GM18520 (cell line): ENCODE measurements at regions not wholly inside any gene's neighbourhood (a gene's known extent, or its start where the extent isn't known, plus 50 kb on each side); places are given as distances from the start of the nearest gene placed in this dataset.

Source experiments
- ATAC-seq: cut with Tn5 transposase; IDR thresholded peaks from one replicate; pipeline ENCODE4 v1.9.1; 2021; ENCODE audit not compliant: unreplicated experiment

DNA sequence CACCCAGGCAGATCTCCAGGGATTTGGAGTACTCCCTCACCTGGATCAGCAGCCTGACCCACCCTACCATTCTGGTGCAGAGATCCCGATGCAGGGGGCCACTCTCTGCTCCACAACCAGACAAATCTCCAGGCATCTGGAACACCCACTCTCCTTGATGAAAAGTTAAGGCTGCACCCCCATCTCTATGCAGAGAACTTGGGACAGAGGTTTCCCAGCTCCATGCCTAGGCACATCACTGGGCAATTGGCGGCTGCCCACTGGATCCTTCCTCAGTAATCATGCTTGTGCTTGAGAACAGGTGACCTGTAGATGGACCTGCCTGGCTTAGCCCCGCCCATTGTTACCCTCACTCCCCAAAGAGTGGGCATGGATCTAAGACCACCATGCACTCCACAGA, 624.9 kb downstream of the CBLN2 start:
- ATAC-seq: no peak

DNA sequence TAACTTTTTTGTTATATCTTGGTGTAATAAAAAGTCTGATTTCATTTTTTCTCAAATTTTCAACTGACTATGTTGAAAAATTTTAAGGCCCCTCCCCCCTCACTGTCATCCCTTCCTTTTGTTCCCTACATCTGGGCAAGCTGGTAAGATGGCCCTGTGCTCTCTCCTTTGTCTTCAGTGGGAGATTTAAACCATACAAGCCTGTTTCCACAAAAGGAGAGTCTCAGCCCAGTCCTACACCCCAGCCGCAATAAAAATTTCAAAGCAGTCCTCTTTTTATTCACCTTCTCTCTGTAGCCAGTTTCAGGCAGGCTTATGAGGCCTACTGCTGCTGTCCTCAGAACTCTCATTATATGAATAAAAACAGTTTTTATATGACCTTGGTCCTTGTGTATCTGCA, 630.5 kb downstream of the CBLN2 start:
- ATAC-seq: no peak

DNA sequence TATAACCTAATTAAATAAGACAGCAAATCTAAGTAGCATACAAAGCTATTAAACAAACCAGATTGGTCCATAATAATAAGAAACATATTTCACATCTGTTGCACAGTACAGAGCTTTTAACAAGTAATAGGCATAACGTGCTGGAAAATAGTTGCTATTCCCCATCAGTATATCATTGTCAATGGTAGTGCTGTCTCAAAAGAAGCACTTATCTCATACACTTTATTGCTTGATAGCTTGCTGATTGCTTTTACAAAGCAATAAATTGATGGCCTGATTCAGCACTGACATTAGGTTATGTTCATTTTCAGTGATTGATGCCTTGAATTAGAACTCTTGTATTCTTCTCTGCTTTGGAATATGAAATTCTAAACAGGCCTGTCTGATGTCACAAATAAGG, 641.7 kb downstream of the CBLN2 start:
- no peak for ATAC-seq

DNA sequence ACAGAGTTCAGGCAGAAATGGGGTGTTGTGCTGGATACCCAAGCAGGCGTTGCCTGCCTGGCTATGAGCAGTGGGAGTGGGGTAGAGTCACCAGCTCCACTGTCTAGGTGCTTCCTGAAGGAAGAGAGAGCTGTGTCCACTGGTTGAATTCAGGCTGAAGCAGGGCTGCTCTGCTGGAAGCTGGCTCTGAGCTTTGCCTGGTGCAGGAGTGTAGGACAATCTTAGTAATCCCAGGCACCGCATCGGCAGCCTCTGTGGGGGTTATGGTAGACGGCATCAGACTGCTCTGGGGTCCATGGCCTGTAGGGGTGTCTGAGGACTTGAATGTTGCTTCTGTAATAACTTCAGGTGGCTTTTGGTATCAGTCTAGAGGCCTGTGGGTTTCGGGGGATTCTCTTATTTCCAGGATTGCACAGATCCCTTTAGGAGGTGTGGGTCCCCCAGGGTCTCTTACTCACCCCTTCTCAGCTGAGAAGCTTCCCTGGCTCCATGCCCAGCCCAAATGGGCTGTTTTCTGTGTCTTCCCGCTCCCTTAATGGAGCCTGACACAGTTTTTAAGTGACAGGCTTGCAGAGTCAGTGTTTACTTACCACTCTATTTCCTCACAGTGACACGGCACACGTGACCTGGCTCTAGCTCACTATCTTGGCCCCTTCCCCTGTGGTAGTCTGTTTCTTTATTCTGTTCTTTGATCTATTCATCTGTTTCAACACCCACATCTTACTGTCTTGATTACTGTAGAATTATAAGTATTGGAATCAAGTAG, 644.3 kb downstream of the CBLN2 start:
- no peak for ATAC-seq

DNA sequence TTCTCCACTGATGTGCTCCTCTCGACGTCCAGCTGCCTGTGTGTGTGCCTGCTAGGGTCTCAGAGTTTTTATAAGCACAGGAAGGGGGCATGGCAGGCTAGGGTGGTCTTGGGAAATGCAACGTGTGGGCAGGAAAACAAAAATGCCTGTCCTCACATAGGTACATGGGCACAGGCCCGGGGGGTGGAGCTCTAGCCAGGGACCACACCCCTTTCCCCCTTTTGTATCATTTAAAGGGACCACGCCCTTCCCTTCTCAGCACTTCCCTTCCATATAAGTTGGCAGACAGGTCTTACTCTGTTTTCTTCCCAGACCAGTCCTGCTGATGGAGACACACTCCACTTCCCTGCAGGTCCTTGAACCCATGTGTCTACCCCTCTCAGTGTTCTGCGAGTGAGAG, 645.0 kb downstream of the CBLN2 start:
- no peak for ATAC-seq

- ATAC-seq: no peak
Measured at GRCh38 chr18:71887509-71887908, 656.6 kb downstream of the CBLN2 start.

- no peak for ATAC-seq
Measured at GRCh38 chr18:71878226-71878625, 665.9 kb downstream of the CBLN2 start.

GRCh38 chr18:71873695-71874094, 670.4 kb downstream of the CBLN2 start:
- no peak for ATAC-seq

- ATAC-seq: no peak
Measured at GRCh38 chr18:71865888-71866287, 678.3 kb downstream of the CBLN2 start.

DNA sequence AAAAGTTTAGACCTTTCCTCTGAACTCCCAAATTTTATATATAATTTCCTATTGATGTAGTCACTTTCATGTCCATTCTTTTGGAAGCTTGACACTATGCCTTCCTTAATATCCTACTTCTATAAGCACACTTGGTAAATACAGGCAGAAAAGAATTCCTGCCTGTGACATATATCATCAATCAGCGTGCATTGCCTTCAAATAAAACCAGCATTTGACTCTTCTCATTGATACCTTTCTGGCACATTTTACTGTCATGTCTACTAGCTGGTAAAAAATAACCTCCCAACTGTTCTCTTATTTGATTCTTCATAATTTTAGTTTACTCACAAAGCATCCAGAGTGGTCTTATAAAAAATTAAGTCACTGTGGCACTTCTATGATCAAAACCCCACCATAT, 693.5 kb downstream of the CBLN2 start:
- no peak for ATAC-seq

DNA sequence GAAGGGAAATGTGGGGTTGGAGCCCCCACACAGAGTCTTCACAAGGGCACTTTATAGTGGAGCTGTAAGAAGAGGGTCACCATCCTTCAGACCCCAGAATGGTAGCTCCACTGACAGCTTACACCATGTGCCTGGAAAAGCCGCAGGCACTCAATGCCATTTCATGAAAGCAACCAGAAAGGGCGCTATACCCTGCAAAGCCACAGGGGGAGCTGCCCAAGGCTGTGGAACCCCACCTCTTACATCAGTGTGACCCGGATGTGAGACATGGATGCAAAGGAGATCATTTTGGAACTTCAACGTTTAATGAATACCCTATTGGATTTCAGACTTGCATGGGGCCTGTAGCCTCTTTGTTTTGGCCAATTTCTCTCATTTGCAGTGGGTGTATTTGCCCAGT, 694.7 kb downstream of the CBLN2 start:
- no peak for ATAC-seq

DNA sequence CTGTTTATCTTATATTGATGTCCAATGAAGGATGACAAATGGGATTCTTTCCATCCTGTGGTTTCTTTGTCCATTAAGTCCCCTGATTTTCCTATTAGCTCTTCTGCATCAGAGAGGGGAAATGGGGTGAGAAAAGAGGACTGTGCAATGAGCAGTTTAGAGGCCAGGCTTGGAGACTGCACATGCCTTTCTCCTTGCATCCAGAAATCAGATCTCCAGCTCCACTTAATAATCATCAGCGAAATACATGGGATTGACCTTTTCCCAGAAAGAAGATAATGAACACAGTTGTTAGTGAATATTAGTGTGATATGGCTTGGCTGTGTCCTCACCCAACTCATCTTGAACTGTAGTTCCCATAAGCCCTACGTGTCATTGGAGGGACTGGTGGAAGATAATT, 697.4 kb downstream of the CBLN2 start:
- no peak for ATAC-seq

DNA sequence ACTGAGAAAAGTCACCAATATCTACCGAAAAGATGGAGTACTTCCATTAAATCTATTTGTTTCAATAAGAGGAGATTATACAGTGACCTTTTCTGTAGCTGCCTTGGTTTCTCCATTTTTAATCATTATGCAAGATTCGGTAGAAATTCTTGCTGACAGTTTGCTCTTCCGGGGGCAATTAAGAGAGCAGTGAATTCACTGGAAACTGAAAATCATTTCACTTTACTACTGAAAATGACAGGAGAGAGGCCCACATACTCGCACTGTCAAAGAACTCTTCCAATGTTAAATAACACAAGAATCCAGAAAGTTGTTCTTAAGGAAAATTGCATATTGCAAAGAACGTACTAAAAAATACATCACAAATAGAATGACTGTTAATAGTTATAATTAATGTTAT, 699.3 kb downstream of the CBLN2 start:
- no peak for ATAC-seq

DNA sequence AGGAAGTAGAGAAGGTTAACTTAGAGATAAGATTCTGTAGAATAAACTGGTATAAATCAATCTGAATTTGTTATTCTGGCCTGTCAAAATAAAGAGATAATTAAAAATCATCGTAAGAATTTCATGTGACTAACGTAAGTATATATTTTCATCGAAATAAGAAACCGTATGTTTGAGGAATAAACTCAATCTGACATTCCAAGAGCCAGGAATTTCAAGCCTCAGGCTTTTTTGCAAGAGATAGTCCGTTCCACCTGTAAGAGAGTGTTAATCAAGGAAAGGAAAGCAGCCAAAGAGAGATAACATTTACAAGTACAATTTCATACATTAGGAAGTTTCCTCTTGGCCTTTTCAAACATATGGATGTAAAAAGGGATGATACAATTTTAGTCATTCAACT, 701.5 kb downstream of the CBLN2 start:
- ATAC-seq: no peak

DNA sequence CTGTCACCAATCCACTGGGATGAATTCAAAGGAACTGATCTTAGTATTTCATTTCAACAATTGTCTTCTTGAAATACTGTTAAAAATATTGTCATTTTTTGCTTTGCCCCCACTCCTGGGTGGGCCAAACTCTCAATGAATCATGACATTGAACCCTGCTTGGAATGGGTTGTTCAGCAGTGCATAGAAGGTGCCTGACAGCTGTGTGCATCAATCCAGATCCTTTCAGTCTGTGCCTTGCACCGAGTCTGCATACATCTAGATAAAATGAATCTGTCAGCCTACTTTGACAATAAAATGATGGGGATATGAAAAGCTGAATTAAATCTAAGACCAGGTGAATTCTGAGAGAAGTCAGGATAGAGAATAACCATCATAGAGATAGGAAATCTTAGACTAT, 706.6 kb downstream of the CBLN2 start:
- ATAC-seq: no peak

GRCh38 chr18:71832946-71833617, 711.1 kb downstream of the CBLN2 start:
- no peak for ATAC-seq

DNA sequence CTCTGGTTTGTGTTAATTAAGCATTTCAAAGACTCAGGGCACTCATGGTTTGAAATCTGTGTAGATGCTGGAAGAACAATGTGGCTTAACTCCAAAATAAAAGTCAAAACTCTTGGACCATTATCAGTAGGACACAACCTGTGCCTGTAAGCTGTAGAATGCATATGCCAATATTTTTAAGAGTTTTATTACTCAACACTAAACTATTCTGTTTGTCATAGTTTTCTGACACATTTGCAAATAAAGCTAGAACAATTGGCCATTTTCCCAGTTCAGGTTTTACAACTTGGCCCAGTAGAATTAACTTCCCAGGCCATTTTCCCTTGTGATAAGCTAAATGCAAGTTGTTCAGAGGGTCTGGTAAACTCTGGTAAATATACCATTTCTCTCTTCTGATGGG, 713.1 kb downstream of the CBLN2 start:
- no peak for ATAC-seq

- no peak for ATAC-seq
Measured at GRCh38 chr18:71827301-71827700, 716.8 kb downstream of the CBLN2 start.

- ATAC-seq: no peak
Measured at GRCh38 chr18:71815305-71815704, 728.8 kb downstream of the CBLN2 start.

GRCh38 chr18:71809711-71810110, 734.4 kb downstream of the CBLN2 start:
- no peak for ATAC-seq

DNA sequence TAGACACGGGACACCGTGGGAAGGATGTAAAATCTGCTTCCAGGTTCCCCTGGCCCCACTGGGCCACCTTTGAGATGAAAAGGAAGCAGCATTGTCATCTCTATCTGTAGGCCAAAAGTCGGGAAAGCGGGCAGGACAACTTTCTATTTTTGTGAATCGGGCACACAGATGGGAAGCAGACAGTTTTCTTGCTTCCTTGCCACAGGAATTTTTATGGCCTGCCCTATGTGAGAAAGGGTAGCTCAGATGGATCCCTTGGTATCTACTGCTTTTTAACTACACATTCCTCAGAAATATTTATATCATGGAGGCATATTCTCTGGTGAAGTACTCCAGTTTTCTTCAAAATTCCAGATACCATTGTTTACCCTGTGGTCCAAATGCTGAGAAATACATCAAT, 735.5 kb downstream of the CBLN2 start:
- ATAC-seq: no peak

DNA sequence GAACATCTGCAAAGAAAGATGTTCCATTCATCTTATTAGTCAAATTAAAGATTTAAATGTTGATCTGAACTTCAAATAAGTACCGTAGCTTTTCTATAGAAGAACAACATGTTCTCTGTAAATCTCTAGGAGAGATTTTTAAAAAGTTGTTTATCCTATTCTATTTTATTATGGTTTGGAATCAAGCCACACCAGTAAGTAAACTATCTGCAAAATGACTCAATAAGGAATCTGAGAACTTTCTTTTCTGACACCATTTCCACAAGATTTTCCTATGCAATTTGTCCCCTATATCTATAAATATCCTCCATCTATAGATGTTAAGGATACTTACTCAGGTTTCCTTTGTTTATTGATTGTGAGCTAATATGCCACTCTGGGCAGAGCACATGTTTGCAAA, 736.6 kb downstream of the CBLN2 start:
- ATAC-seq: no peak
